ENCODE measurements at regions not wholly inside any gene's neighbourhood (a gene's known extent, or its start where the extent isn't known, plus 50 kb on each side); places are given as distances from the start of the nearest gene placed in this dataset.
"Not testable (repeated sequence)": the region's sequence is repeated elsewhere in the genome, so short reads cannot be mapped to it uniquely, and the experiment has no call there.

DNA sequence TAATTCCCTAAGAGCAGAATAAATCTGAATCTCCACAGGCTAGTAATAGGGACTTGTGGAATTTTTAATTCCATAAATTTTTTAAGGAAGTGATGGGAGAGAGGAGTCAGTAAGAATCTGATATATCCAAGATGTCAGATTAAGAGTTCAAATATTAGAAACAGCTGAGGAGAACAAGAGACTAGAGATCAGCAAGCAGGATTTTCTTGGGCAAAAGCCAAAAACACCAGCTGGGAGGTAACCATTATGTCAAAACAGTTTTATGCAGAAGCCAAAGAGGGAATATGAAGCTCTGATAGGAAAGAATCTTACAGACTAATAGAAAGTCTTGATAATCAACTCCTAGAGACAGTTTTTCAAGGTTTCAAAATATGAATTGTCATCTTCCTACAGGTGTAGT, 72.2 kb upstream of the RBPJ start:
- H3K9me3 Mint-ChIP-seq: no peaks in the 10 kb centered on the region
- DNase-seq: no peak
- H3K36me3 Mint-ChIP-seq (ENCODE audit: low read depth): no peaks in the 10 kb centered on the region
- H3K4me1 Mint-ChIP-seq: peaks cover 16% of the 10 kb centered on the region
- ChIA-PET POLR2A (no interaction called here), CTCF (no interaction called here)
- H3K27me3 Mint-ChIP-seq: no peaks in the 10 kb centered on the region
- H3K27ac Mint-ChIP-seq: no peak overlapping the region
- no peak overlapping the region for H3K4me3 Mint-ChIP-seq

- Mint-ChIP-seq H3K27ac (no peak overlapping the region), H3K9me3 (no peaks in the 10 kb centered on the region), H3K4me3 (no peak overlapping the region), H3K27me3 (no peaks in the 10 kb centered on the region), H3K36me3 (ENCODE audit: low read depth) (no peaks in the 10 kb centered on the region), H3K4me1 (peaks cover 19% of the 10 kb centered on the region)
- peak; percentile 31 for DNase-seq
- POLR2A ChIA-PET: interaction anchor here (1.0 kb wide), 1 partner anchor 55 kb away, joined by 3 read pairs; no protein-coding TSS in a partner anchor
- CTCF ChIA-PET: no interaction called here
These were observed 68.3 kb upstream of the RBPJ start for GRCh38 chr4:26252349-26253025.

- Mint-ChIP-seq H3K4me1 (peaks cover 19% of the 10 kb centered on the region), H3K9me3 (no peaks in the 10 kb centered on the region), H3K4me3 (no peak overlapping the region), H3K27me3 (no peaks in the 10 kb centered on the region), H3K36me3 (ENCODE audit: low read depth) (no peaks in the 10 kb centered on the region), H3K27ac (no peak overlapping the region)
- no peak for DNase-seq
- ChIA-PET CTCF (interaction anchor here (0.9 kb wide), 1 partner anchor 76 kb away, joined by 4 read pairs; no protein-coding TSS in a partner anchor), POLR2A (no interaction called here)
These were observed 66.8 kb upstream of the RBPJ start for GRCh38 chr4:26253968-26254367.

DNA sequence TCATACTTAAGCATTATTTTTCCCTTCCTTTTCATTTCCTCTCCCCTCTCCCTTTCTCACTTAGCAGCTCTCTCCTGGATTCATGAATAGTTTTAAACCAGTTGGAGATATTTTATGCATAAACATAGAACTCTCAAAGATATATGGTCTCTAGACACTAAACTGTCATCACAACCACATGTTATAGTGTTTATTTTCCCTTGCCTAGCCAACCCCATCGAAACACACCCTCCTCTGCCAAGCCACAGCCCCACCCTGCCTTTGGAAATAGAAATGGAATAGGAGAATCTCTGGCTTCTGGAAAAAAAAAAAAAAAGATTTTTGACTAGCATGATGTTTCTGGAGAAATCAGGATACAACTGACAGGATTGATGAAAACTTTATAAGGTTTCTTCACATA, 64.8 kb upstream of the RBPJ start:
- no peaks in the 10 kb centered on the region for H3K36me3 Mint-ChIP-seq (ENCODE audit: low read depth)
- peaks cover 7% of the 10 kb centered on the region for H3K9me3 Mint-ChIP-seq
- DNase-seq: no peak
- no peaks in the 10 kb centered on the region for H3K27me3 Mint-ChIP-seq
- peaks cover 16% of the 10 kb centered on the region for H3K4me1 Mint-ChIP-seq
- no peak overlapping the region for H3K4me3 Mint-ChIP-seq
- ChIA-PET CTCF (no interaction called here), POLR2A (no interaction called here)
- no peak overlapping the region for H3K27ac Mint-ChIP-seq

DNA sequence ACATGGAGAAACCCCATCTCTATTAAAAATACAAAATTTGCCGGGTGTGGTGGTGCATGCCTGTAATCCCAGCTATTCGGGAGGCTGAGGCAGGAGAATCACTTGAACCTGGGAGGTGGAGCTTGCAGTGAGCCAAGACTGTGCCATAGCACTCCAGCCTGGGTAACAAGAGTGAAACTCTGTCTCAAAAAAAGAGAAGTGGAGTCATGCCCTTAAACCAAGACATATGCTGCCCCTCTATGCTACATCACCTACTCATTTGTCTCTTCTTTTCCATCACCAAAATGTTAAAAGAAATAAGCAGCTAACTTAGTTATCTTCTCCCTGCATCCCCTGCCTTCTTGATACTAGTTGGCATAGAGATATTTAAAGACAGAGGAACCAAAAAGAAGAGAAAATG, 63.4 kb upstream of the RBPJ start:
- POLR2A ChIA-PET; H3K9me3 Mint-ChIP-seq; H3K4me3 Mint-ChIP-seq; H3K27ac Mint-ChIP-seq; H3K27me3 Mint-ChIP-seq; H3K36me3 Mint-ChIP-seq (ENCODE audit: low read depth); H3K4me1 Mint-ChIP-seq; DNase-seq; CTCF ChIA-PET: not testable (repeated sequence)

- Mint-ChIP-seq H3K27me3 (no peaks in the 10 kb centered on the region), H3K27ac (no peak overlapping the region), H3K4me3 (no peak overlapping the region), H3K9me3 (peaks cover 7% of the 10 kb centered on the region), H3K36me3 (ENCODE audit: low read depth) (no peaks in the 10 kb centered on the region), H3K4me1 (peaks cover 6% of the 10 kb centered on the region)
- ChIA-PET CTCF (no interaction called here), POLR2A (no interaction called here)
- DNase-seq: no peak
These were observed 63.0 kb upstream of the RBPJ start for GRCh38 chr4:26257850-26258249.

DNA sequence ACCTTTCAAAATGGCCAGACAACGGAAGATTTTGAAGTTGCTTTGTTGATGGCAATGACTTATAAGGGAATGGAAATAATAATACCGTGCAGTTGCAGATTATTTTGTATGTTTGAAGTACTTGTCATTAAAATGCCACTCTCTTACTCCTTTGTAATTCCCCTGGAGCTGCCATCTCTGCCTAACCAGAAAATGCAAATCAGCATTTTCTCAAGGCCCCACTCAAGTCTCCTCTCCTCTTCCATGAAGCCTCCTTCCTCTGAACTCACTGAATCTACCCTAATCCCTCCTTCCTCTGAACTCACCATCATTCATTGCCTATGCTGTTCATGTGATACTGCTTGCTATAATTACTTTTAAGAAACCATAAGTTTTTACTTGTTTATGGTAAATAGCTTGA, 60.2 kb upstream of the RBPJ start:
- no peak for DNase-seq
- no peaks in the 10 kb centered on the region for H3K4me1 Mint-ChIP-seq
- no peaks in the 10 kb centered on the region for H3K36me3 Mint-ChIP-seq (ENCODE audit: low read depth)
- peaks cover 7% of the 10 kb centered on the region for H3K9me3 Mint-ChIP-seq
- H3K4me3 Mint-ChIP-seq: no peak overlapping the region
- no peak overlapping the region for H3K27ac Mint-ChIP-seq
- ChIA-PET CTCF (no interaction called here), POLR2A (no interaction called here)
- peaks cover 2% of the 10 kb centered on the region for H3K27me3 Mint-ChIP-seq

GRCh38 chr4:26261405-26261804, 59.4 kb upstream of the RBPJ start:
- H3K27me3 Mint-ChIP-seq: peaks cover 2% of the 10 kb centered on the region

DNA sequence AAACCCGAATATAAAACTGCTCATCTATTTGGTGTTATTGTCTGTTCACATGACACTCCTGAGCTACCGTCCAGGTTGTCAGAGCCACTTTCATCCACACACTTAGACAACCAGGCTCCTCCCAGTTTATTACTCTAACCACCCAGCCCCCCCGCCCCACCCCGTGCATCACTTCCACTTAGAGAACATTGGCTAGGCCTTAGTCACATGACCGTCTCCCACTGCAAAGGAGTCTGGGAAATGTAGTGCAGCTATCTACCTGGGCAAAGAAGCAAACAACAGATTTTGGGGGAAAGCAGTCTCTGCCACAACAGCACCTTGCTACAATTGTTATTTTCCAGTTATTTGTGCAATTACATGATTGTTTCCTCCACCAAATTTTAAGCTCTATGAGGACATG, 57.6 kb upstream of the RBPJ start:
- POLR2A ChIA-PET: no interaction called here
- H3K36me3 Mint-ChIP-seq (ENCODE audit: low read depth): no peaks in the 10 kb centered on the region
- CTCF ChIA-PET: no interaction called here
- no peak for DNase-seq
- H3K27me3 Mint-ChIP-seq: peaks cover 2% of the 10 kb centered on the region
- H3K27ac Mint-ChIP-seq: no peak overlapping the region
- H3K4me1 Mint-ChIP-seq: no peaks in the 10 kb centered on the region
- H3K9me3 Mint-ChIP-seq: peaks cover 7% of the 10 kb centered on the region
- H3K4me3 Mint-ChIP-seq: no peak overlapping the region

More at GRCh38 chr4:26261405-26261804, 59.4 kb upstream of the RBPJ start:
- POLR2A ChIA-PET: no interaction called here
- Mint-ChIP-seq H3K4me1 (no peaks in the 10 kb centered on the region), H3K27ac (no peak overlapping the region), H3K36me3 (ENCODE audit: low read depth) (no peaks in the 10 kb centered on the region), H3K4me3 (no peak overlapping the region), H3K9me3 (peaks cover 7% of the 10 kb centered on the region)
- CTCF ChIA-PET: no interaction called here
- no peak for DNase-seq

DNA sequence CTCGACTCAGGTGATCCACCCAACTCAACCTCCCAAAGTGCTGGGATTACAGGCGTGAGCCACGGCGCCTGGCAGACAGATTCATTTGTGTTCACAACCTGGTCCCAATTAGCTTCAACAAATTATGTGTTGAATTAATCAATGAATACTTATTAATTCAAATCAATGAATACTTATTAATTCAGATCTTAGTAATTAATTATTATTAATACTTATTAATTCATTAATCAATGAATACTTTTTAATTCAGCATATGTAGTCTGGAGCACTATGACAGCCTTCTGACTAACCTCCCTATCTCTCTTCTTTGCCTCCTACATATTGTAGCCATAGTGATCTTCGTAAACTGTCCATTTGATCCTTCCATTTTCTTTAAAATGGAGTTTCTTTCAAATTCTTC, 56.7 kb upstream of the RBPJ start:
- H3K9me3 Mint-ChIP-seq: peaks cover 7% of the 10 kb centered on the region

DNA sequence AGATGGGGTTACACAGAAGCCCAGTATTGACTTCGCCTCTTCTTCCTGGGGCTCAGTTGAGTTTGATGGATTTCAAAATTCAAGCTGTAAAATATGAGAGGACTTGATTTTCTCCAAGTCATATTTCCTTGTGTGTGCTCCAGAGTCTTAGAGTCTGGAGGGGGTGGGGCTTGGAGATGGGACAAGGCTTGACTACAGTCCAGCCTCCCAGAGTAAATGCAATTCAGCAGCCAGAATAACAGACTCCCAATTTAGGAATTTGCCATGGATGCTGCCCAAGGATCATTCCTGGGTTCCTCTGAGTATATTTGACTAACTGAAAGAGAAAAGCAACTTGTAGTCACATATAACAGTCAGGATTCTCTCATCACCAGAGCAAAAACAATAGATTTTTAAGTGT, 53.7 kb upstream of the RBPJ start:
- Mint-ChIP-seq H3K27me3 (peaks cover 2% of the 10 kb centered on the region), H3K36me3 (ENCODE audit: low read depth) (no peaks in the 10 kb centered on the region), H3K4me3 (no peak overlapping the region), H3K9me3 (no peaks in the 10 kb centered on the region), H3K4me1 (peaks cover 12% of the 10 kb centered on the region), H3K27ac (no peak overlapping the region)
- CTCF ChIA-PET: no interaction called here
- POLR2A ChIA-PET: no interaction called here
- no peak for DNase-seq

More for the DNA sequence above, 56.7 kb upstream of the RBPJ start:
- H3K27me3 Mint-ChIP-seq: peaks cover 2% of the 10 kb centered on the region
- peaks cover 6% of the 10 kb centered on the region for H3K4me1 Mint-ChIP-seq
- H3K4me3 Mint-ChIP-seq: no peak overlapping the region
- ChIA-PET CTCF (no interaction called here), POLR2A (no interaction called here)
- no peak overlapping the region for H3K27ac Mint-ChIP-seq
- H3K36me3 Mint-ChIP-seq (ENCODE audit: low read depth): no peaks in the 10 kb centered on the region
- no peak for DNase-seq

DNA sequence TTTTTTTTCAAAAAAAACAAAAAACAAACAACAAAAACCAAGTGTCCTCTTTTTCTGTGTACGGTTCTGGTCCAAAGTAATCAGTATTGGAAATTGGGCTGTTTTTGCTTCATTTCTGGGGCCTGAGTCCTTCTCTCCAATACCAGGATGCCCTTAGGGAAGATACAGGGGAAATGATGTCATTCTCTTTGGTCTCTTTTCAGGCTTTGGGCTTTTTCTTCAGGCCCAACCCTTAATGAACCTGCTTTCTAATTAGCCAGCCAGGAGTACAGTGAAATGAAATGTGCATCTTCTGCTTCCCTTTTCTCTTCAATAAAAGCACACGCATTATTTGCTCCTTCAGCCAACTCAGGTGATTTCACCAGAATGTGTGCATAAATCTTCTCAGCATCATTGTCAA, 52.6 kb upstream of the RBPJ start:
- no peak for DNase-seq
- ChIA-PET POLR2A (no interaction called here), CTCF (no interaction called here)
- peaks cover 2% of the 10 kb centered on the region for H3K27me3 Mint-ChIP-seq
- no peaks in the 10 kb centered on the region for H3K9me3 Mint-ChIP-seq
- no peak overlapping the region for H3K27ac Mint-ChIP-seq
- peaks cover 20% of the 10 kb centered on the region for H3K4me1 Mint-ChIP-seq
- H3K36me3 Mint-ChIP-seq (ENCODE audit: low read depth): no peaks in the 10 kb centered on the region
- no peak overlapping the region for H3K4me3 Mint-ChIP-seq

DNA sequence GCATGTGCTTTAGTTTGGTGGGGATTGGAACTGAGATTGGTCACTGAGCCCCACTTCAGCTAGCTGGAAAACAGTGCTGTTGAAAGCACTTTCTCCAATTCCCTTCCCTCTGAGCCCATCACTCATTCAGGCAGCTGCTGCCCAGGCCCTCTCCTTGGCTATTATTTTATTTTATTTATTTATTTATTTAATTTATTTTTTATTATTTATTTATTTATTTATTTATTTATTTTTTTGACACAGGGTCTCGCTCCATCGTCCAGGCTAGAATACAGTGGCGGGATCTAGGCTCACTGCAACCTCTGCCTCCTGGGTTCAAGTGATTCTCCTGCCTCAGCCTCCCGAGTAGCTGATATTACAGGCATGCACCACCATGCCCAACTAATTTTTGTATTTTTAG, 51.8 kb upstream of the RBPJ start:
- no peaks in the 10 kb centered on the region for H3K36me3 Mint-ChIP-seq (ENCODE audit: low read depth)
- H3K4me1 Mint-ChIP-seq: peaks cover 26% of the 10 kb centered on the region
- DNase-seq: no peak
- no peaks in the 10 kb centered on the region for H3K9me3 Mint-ChIP-seq
- peaks cover 2% of the 10 kb centered on the region for H3K27me3 Mint-ChIP-seq
- ChIA-PET POLR2A (no interaction called here), CTCF (interaction anchor here (0.7 kb wide), 1 partner anchor 61 kb away, joined by 4 read pairs; no protein-coding TSS in a partner anchor)
- no peak overlapping the region for H3K4me3 Mint-ChIP-seq
- no peak overlapping the region for H3K27ac Mint-ChIP-seq
